ENCODE measurements at regions not wholly inside any gene's neighbourhood (a gene's known extent, or its start where the extent isn't known, plus 50 kb on each side); places are given as distances from the start of the nearest gene placed in this dataset.

GRCh38 chr6:109925075-109925474 lies 53.0 kb upstream of the GPR6 start:
- TF ChIP-seq POLR2A (IDR thresholded peaks at IDR 0.05) (no peak), CTCF (IDR thresholded peaks at IDR 0.05) (no peak)
